ENCODE measurements at regions not wholly inside any gene's neighbourhood (a gene's known extent, or its start where the extent isn't known, plus 50 kb on each side); places are given as distances from the start of the nearest gene placed in this dataset.

DNA sequence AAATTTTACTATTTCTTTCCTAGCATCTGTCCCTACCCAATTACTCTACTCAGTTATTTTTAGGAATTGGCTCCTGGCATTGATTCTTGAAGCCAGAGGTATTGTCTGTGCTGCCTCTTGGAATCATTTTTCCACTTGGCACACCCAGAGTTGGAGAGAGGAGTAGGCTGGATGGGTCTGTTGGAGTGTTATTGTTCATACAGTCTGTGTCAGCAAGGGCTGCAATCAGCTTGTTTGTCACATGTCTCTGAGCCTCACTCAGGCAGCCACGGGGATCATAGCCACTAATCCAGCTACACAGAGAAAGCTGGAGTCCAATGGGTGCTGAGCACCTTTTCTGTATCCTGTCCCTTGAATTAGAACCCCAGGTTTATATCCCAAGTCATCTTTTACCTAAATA is 176.0 kb upstream of the DYRK2 start:
- TF ChIP-seq POLR2A (IDR thresholded peaks at IDR 0.05) (no peak), EP300 (IDR thresholded peaks at IDR 0.05; ENCODE audit: low read depth) (no peak), POLR2AphosphoS5 (IDR thresholded peaks at IDR 0.05) (no peak)
- TF ChIP-seq, protein P1, sequence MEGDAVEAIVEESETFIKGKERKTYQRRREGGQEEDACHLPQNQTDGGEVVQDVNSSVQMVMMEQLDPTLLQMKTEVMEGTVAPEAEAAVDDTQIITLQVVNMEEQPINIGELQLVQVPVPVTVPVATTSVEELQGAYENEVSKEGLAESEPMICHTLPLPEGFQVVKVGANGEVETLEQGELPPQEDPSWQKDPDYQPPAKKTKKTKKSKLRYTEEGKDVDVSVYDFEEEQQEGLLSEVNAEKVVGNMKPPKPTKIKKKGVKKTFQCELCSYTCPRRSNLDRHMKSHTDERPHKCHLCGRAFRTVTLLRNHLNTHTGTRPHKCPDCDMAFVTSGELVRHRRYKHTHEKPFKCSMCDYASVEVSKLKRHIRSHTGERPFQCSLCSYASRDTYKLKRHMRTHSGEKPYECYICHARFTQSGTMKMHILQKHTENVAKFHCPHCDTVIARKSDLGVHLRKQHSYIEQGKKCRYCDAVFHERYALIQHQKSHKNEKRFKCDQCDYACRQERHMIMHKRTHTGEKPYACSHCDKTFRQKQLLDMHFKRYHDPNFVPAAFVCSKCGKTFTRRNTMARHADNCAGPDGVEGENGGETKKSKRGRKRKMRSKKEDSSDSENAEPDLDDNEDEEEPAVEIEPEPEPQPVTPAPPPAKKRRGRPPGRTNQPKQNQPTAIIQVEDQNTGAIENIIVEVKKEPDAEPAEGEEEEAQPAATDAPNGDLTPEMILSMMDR (IDR thresholded peaks at IDR 0.05): no peak

All from transverse colon (tissue), 4 donors.